HK-2 (cell line): ENCODE measurements at regions not wholly inside any gene's neighbourhood (a gene's known extent, or its start where the extent isn't known, plus 50 kb on each side); places are given as distances from the start of the nearest gene placed in this dataset.

ENCODE experiments used
- DNase-seq: peaks from one replicate; pipeline ENCODE4 v3.0.0-alpha.2; 2018; ENCODE audit not compliant: unreplicated experiment

DNA sequence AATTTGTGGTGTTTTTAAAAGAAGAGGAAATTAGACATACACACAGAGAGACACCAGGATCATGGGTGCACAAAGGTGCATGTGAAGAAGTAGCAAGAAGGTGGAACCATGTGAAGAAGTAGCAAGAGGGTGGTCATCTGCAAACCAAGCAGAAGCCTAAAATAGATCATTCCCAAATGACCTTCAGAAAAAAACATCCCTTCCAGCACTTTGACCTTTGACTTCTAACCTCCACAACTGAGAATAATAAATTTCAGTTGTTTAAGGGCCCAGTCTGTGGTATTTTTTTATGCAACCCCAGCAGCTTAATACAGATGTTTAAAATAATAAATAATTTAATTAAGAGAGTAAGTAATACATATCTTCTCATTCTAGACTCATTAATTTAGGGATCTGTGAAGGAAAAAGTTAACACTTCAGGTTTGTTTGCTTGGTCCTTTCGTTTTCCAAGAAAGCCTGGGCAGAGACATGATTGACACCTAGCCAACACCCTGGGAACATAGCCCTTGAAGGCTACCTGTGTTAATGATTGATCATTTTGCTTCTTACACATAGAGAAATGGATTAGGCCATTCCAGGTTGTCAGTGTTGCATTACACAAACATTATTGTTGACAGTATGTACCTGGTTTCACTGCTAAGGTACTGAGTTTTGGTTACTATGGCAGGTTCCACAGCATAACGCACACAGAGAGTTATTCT is 1331.2 kb upstream of the GBE1 start:
- no peak for DNase-seq

GRCh38 chr3:83076041-83076440 is 1314.6 kb upstream of the GBE1 start:
- no peak for DNase-seq

GRCh38 chr3:83074485-83074884 is 1313.0 kb upstream of the GBE1 start:
- no peak for DNase-seq

DNA sequence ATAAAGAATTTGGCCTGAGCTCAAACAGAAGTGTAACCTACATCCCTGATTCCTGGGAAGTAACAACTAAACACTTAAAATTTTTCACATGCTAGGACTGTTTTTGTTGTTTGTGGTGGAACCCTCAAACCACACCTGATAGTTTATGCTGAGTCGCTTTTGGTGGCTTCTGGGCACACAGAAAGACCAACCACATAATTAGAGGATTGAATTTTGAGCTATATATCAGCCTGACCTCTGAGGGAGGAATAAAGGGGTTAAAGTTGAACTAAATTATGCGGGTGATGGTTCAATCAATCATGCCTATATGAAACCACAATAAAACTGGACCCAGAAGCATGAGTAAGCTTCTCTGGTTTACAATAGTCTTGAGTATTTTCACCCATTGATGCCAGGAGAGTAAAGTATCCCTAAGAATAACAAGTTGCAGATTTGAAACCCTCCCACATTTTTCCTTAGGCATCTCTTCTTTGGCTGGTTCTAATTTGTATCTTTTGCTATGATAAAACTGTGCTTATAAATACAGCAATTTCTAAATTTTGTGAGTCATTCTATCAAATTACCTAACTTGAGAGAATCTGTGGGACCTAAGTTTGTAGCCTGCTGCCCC is 1304.5 kb upstream of the GBE1 start:
- no peak for DNase-seq

GRCh38 chr3:83063446-83063845 is 1302.0 kb upstream of the GBE1 start:
- no peak for DNase-seq

DNA sequence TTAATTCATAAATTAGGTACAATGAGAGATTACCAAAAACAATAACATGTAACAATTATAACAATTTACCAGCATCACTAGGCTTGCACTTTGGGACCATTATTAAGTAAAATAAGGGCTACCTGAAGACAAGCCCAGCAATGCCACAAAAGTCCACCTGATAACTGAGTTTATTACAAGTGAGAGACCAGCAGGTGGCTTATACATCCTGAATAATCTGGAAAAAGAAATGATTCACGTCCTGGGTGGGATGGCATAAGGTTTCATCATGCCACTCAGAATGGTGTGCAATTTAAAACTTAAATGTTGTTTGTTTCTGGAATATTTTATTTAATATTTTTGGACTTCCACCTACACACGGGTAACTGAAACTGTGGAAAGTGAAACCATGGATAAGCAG is 1287.1 kb upstream of the GBE1 start:
- DNase-seq: no peak

- DNase-seq: no peak
Observed at GRCh38 chr3:83039422-83039821, 1278.0 kb upstream of the GBE1 start.

DNA sequence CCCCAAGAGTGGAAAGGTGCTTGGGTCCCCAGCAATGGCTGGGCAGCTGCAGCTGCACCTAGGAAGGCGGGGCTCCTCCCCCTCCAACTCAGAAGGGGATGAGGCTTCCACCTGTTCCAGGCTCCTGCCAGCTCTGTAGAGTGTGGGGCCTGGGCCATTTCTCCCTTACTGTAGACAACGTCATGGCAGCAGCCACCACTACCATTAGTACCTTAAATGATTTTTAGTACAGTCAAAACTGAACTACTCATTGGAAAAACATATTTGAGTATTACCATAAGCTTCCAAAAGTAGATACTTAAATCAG is 1274.2 kb upstream of the GBE1 start:
- DNase-seq: no peak

GRCh38 chr3:83034806-83035703 is 1273.6 kb upstream of the GBE1 start:
- DNase-seq: no peak

DNA sequence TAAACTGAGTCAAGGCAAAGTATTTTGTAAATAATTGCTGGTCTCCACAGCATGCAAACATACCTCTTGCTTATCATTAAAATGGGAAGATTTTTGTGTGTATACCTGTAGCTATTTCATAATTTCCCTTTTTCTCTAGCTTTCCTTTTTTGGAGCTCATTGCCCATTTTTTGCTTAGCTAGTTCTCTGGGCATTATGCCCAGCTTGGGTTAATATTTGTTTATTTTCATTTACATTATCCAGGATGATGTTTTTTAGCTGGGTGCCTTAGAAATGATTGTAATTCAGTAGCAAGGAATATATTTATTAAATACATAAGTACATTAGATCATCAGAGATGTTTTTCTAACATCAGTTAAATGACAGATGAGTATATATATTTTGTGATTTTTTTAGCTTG is 1271.7 kb upstream of the GBE1 start:
- DNase-seq: no peak

DNA sequence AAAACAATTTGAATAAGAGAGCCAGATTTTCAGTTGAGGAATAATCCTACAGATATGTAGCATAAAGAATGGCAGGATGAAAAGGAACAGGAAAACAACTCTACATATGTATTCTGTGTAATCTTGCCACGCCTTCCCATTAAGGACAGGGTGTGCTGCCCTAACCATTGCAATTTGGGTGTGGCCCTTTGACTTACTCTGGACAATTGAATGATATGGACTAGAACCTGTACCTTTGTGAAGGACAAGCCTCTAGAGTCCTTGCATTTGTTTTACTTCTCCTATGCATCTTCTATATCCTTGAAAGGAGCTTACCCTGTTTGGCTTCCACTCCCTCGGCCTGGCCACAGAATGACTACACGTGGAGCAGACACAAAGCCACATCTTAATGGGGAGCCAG is 1261.6 kb upstream of the GBE1 start:
- no peak for DNase-seq

DNA sequence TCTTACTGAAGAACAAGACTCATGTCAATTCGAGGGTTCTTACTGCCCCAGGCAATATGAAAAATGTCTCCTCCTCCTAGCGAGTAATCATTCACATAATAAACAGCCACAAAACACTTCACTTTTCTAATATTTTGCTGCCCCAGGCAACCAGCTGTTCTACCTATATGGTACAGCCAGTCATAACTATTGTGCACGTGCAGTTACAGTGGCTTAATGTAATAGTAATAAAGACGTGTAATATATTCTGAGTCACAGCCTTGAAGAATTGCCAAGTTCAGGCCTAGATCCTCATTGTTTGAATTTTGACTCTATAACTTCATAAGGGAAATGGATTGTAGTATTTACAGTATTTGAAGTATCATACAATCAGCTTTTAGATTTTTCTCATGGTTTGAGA is 1250.0 kb upstream of the GBE1 start:
- no peak for DNase-seq

DNA sequence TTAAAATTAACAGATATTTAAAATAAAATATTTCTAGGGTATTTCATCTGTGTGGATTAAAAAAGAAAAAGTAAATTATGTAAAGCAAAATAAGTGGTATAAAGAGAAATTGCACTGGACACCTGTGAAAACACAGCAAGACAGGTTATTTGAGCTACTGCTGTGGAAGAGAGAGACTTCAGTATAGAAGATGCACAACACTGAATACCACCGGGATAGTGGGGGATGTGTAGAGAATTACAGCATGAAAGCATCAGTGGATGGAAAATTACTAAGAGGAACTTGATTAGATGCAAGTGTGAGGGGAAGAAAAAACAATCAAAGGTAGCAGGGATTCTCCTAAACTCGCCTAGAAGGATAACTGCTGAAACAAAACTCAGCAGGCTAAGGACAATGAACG is 1242.5 kb upstream of the GBE1 start:
- DNase-seq: no peak

DNA sequence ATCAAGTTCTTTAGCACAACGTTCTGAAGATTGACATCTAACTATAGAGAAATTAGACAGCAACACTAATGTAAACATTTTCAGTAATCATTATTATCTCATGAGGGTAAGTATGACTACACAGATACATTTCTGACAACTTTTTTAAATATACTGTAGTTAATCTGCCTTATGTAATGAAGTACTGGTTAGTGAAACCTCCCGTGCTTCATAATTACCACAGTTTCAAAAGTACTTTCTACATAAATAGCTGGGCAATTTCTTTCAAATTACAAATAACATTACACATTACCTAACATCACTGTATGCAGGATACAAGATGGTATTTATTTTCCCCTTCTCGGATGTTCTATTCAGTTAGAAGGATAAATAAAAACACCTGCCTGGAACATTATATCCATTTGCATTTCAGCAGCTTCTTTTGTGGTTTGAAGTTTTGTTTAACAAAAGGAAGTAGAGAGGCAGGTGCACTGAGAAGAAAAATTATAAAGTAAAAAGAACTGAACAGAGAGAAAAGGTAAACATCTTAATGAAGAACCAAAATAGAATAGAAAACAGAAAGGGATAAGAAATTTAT is 1241.5 kb upstream of the GBE1 start:
- no peak for DNase-seq

GRCh38 chr3:82999777-83000176 is 1238.3 kb upstream of the GBE1 start:
- no peak for DNase-seq

GRCh38 chr3:82978368-82978767 is 1216.9 kb upstream of the GBE1 start:
- DNase-seq: no peak

DNA sequence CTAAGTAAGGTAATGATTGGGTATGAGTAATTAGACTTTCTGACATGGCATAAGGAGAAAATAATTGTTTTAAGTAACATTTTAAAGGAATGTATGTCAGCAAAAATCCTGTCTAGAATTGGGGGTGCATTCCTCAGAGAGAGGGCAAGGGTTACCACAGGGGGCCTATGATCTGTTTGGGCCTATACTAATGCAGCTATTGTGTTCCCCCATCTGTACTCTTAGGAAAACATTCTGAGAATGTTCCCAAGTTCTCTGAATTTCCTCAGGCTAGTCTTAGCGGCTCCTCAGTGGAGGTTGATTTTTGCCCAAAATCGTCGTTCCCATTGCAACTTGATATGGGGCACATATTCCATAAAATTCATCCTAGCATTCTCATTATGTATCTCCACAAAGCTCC is 1216.4 kb upstream of the GBE1 start:
- no peak for DNase-seq

GRCh38 chr3:82973791-82974190 is 1212.3 kb upstream of the GBE1 start:
- no peak for DNase-seq

- DNase-seq: no peak
Observed at GRCh38 chr3:82960379-82960778, 1198.9 kb upstream of the GBE1 start.

DNA sequence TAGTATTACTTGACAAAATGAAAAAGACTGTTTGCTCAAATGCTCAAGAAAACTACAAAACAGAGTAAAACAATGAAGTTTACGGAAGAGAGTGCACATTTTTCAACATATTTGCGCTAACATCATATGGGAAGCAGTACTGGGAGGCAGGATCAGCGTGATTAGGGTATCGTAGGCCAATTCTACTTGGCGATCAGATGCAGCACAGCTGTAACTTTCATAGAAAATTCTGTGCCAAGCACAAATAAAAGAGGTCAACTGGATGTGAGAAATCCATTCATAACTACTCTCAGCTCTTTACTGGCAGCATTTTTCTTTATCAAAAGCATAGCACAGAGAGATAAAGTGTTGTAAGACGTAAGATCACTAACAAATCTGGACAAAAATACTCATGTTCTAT is 1196.3 kb upstream of the GBE1 start:
- DNase-seq: no peak

DNA sequence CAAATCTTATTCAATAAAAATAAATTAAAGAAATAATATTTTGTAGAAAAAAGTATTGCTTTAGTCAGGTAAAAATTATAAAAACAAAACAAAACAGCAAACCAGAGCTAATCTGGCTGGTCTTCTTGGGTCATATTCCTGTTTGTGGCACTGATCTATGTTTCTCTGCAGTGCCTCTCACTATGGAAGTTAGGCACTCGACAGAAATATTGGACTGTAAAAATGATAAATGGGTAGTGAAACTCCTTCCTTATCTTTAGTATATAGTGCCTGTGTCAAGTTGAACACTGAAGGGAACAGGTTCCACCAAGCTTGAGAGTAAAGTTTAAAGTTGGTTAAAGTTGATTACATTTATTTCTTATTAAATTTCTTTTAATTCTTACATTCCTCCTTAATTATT is 1195.6 kb upstream of the GBE1 start:
- DNase-seq: no peak

- no peak for DNase-seq
Observed at GRCh38 chr3:82954486-82954885, 1193.0 kb upstream of the GBE1 start.

DNA sequence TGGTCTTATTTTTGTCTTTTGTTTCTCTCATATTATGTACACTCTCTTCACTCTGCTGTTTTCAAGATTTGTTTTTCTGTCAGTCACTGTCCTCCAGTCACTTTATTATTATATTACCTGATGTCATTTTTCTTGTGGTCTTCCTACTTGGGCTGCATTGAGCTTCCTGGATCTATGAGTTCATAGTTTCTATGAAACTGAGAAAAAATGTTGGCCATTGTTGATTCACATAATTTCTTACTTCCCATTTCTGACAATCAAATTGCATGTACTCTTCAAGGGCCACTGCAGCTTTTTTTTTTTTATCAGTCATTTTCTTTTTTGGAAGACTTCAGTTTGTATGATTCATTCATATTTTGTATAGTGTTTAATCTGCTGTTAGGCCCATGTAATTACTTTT is 1180.6 kb upstream of the GBE1 start:
- DNase-seq: no peak
